PFSK-1 (cell line): ENCODE measurements at regions not wholly inside any gene's neighbourhood (a gene's known extent, or its start where the extent isn't known, plus 50 kb on each side); places are given as distances from the start of the nearest gene placed in this dataset.

ENCODE experiments used
- FOXP2 ChIP-seq: optimal IDR thresholded peaks from 2 replicates; pipeline ENCODE3; 2011; ENCODE audit warnings: borderline replicate concordance, control low read depth, inconsistent platforms; ENCODE audit not compliant: insufficient read depth; ENCODE audit errors: extremely low read length, extremely low read depth
- POLR2AphosphoS5 ChIP-seq: IDR thresholded peaks from 2 replicates; pipeline ENCODE4 v1.6.1; 2012; ENCODE audit warnings: low read depth, mild to moderate bottlenecking, control low read depth, low read length, moderate library complexity
- REST ChIP-seq, 2 experiments: IDR thresholded peaks; 2 replicates each; pipeline versions ENCODE4 v1.6.1 to v1.8.0; 2011 to 2012; ENCODE audit warnings: low read depth in 2 of 2, low read length in 2 of 2, control low read depth in 1 of 2, inconsistent platforms in 1 of 2, mild to moderate bottlenecking in 1 of 2, moderate library complexity in 1 of 2; ENCODE audit not compliant: insufficient read depth in 1 of 2
- SIN3A ChIP-seq: IDR thresholded peaks from 2 replicates; pipeline ENCODE4 v1.6.1; 2012; ENCODE audit warnings: mild to moderate bottlenecking, low read length, moderate library complexity, borderline replicate concordance; ENCODE audit not compliant: insufficient read depth
- TAF1 ChIP-seq: IDR thresholded peaks from 2 replicates; pipeline ENCODE4 v1.6.1; 2012; ENCODE audit warnings: low read length, control low read depth, borderline replicate concordance; ENCODE audit not compliant: insufficient read depth

- no peak for TF ChIP-seq TAF1
- TF ChIP-seq FOXP2, result no peak
- no peak for TF ChIP-seq REST (IDR thresholded peaks at IDR 0.05; ENCODE audit: insufficient read depth in 1 of 2, low read depth in 2 of 2, low read length in 2 of 2)
- no peak for TF ChIP-seq SIN3A
- TF ChIP-seq POLR2AphosphoS5, result no peak
Observed at GRCh38 chr2:12502759-12503158, 214.0 kb upstream of the TRIB2 start.

- no peak for TF ChIP-seq REST (IDR thresholded peaks at IDR 0.05; ENCODE audit: insufficient read depth in 1 of 2, low read depth in 2 of 2, low read length in 2 of 2)
- no peak for TF ChIP-seq SIN3A
- TF ChIP-seq TAF1, result no peak
- TF ChIP-seq POLR2AphosphoS5, result no peak
- no peak for TF ChIP-seq FOXP2
Observed at GRCh38 chr2:12504443-12504842, 212.3 kb upstream of the TRIB2 start.

GRCh38 chr2:12506846-12507245, 209.9 kb upstream of the TRIB2 start:
- TF ChIP-seq TAF1 (no peak), REST (IDR thresholded peaks at IDR 0.05; ENCODE audit: insufficient read depth in 1 of 2, low read depth in 2 of 2, low read length in 2 of 2) (no peak), POLR2AphosphoS5 (no peak), FOXP2 (no peak), SIN3A (no peak)

GRCh38 chr2:12507295-12507694, 209.4 kb upstream of the TRIB2 start:
- TF ChIP-seq FOXP2 (no peak), POLR2AphosphoS5 (no peak)

- TF ChIP-seq REST (IDR thresholded peaks at IDR 0.05; ENCODE audit: insufficient read depth in 1 of 2, low read depth in 2 of 2, low read length in 2 of 2) (no peak), TAF1 (no peak), SIN3A (no peak), FOXP2 (no peak), POLR2AphosphoS5 (no peak)
Observed at GRCh38 chr2:12510070-12510469, 206.7 kb upstream of the TRIB2 start.
